Heart left ventricle (tissue), 13 donors: ENCODE measurements at regions not wholly inside any gene's neighbourhood (a gene's known extent, or its start where the extent isn't known, plus 50 kb on each side); places are given as distances from the start of the nearest gene placed in this dataset.

Experiments used
- POLR2A ChIP-seq, 2 donors: fragments of 450-650 bp; IDR thresholded peaks; one replicate each; pipeline ENCODE4 v1.6.1; 2017; ENCODE audit warnings: antibody characterized with exemption in 2 of 2, mild to moderate bottlenecking in 2 of 2, moderate library complexity in 2 of 2
- TF ChIP-seq, protein P1 (sequence below), 12 donors: fragments of 200-600 bp; sonication (generic) in 4 of 12; IDR thresholded peaks; one replicate each; pipeline versions ENCODE4 v1.5.0 to v1.8.0; 2018 to 2022; ENCODE audit warnings: antibody characterized with exemption in 12 of 12, mild to moderate bottlenecking in 5 of 12
- donor health status: ischemic (EF 13 %, LVEDD 7.1; RV severe dilation, severe dysfunction).
- donor health status: DM: no; HTN: yes; CAD: no.
- donor health status: DM: no; HTN: no; CAD: no.
- donor health status: ischemic (EF 25% LVEDD 6.9; RV normal size, moderate dysfunction).
- donor health status: ischemic (EF 25% LVEDD 5.7; RV mildly dilated, moderate dysfunction).
- donor health status: ischemic (EF 35%, LVEDD 5.7; RV mildly dilated, moderate dysfunction).
- donor health status: nonischemic (EF 11% LVEDD 7.7; RV severe dilation, severe dysfunction).
- donor health status: DM: yes; HTN: yes; CAD: no.
- donor health status: PGD.
- donor health status: ischemic (EF 29% LVEDD 5.4; RV normal size, mild dysfunction).
- donor health status: nonischemic (EF 23%, LVEDD 6.1; RV moderate dilation, normal function).

DNA sequence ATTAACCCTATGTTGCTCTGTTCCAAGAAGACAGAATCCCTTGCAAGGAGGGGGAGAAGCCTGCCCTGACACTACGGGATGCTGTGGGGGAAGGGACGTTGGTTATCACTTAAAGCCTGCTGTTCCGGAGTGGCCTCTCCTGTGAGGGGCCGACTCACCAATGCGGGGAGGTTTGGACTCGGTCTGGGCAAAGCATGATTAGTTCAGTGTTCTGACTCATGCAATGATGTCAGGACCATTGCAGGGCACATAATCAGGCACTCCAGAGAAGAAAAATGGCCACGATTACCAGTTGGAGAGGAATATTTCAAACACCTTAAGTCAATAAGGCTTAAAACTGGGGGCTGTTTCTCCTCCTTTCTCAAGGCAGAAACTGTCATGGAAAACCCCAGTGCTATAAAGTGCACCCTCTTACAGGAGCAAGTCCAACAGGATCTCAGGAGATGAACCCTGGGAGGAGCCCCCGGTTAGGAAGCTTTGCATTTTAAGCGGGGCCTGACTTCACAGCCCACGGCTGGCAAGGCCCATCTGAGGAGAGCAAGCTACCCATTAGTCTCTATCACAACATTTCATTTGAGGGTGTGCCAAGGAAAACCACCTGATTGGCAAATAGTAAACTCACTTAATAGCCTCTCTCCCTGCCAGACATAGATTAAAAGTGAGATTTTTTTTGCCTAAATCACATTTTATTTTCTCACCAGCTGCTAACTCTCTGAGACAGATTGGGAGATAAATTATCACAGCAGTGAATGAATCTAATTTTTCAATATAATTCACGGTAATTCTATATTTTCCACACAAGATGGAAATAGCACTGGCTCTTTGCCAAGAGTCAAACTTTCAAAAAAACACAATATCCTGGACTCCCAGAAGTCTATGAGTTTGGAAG, 202.5 kb downstream of the C1orf94 start:
- TF ChIP-seq, protein P1, sequence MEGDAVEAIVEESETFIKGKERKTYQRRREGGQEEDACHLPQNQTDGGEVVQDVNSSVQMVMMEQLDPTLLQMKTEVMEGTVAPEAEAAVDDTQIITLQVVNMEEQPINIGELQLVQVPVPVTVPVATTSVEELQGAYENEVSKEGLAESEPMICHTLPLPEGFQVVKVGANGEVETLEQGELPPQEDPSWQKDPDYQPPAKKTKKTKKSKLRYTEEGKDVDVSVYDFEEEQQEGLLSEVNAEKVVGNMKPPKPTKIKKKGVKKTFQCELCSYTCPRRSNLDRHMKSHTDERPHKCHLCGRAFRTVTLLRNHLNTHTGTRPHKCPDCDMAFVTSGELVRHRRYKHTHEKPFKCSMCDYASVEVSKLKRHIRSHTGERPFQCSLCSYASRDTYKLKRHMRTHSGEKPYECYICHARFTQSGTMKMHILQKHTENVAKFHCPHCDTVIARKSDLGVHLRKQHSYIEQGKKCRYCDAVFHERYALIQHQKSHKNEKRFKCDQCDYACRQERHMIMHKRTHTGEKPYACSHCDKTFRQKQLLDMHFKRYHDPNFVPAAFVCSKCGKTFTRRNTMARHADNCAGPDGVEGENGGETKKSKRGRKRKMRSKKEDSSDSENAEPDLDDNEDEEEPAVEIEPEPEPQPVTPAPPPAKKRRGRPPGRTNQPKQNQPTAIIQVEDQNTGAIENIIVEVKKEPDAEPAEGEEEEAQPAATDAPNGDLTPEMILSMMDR (IDR thresholded peaks at IDR 0.05): no peak
- no peak for TF ChIP-seq POLR2A (IDR thresholded peaks at IDR 0.05)
